ENCODE measurements at regions not wholly inside any gene's neighbourhood (a gene's known extent, or its start where the extent isn't known, plus 50 kb on each side); places are given as distances from the start of the nearest gene placed in this dataset.

- TF ChIP-seq PRDM15 (CRISPR knock-in tag; IDR thresholded peaks at IDR 0.05), result no peak
- TF ChIP-seq ESRRA (CRISPR knock-in tag; IDR thresholded peaks at IDR 0.05; ENCODE audit: borderline replicate concordance), result no peak
- TF ChIP-seq ZNF138 (CRISPR knock-in tag; conservative IDR thresholded peaks at IDR 0.05), result no peak
- no peak for TF ChIP-seq ZBTB21 (CRISPR knock-in tag; IDR thresholded peaks at IDR 0.05; ENCODE audit: borderline replicate concordance)
- TF ChIP-seq, protein P1, sequence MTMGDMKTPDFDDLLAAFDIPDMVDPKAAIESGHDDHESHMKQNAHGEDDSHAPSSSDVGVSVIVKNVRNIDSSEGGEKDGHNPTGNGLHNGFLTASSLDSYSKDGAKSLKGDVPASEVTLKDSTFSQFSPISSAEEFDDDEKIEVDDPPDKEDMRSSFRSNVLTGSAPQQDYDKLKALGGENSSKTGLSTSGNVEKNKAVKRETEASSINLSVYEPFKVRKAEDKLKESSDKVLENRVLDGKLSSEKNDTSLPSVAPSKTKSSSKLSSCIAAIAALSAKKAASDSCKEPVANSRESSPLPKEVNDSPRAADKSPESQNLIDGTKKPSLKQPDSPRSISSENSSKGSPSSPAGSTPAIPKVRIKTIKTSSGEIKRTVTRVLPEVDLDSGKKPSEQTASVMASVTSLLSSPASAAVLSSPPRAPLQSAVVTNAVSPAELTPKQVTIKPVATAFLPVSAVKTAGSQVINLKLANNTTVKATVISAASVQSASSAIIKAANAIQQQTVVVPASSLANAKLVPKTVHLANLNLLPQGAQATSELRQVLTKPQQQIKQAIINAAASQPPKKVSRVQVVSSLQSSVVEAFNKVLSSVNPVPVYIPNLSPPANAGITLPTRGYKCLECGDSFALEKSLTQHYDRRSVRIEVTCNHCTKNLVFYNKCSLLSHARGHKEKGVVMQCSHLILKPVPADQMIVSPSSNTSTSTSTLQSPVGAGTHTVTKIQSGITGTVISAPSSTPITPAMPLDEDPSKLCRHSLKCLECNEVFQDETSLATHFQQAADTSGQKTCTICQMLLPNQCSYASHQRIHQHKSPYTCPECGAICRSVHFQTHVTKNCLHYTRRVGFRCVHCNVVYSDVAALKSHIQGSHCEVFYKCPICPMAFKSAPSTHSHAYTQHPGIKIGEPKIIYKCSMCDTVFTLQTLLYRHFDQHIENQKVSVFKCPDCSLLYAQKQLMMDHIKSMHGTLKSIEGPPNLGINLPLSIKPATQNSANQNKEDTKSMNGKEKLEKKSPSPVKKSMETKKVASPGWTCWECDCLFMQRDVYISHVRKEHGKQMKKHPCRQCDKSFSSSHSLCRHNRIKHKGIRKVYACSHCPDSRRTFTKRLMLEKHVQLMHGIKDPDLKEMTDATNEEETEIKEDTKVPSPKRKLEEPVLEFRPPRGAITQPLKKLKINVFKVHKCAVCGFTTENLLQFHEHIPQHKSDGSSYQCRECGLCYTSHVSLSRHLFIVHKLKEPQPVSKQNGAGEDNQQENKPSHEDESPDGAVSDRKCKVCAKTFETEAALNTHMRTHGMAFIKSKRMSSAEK (CRISPR knock-in tag; IDR thresholded peaks at IDR 0.05; ENCODE audit: borderline replicate concordance), result no peak
- TF ChIP-seq E2F5 (CRISPR knock-in tag; IDR thresholded peaks at IDR 0.05), result no peak
- TF ChIP-seq GRHL2 (CRISPR knock-in tag; IDR thresholded peaks at IDR 0.05; ENCODE audit: insufficient replicate concordance, severe bottlenecking), result no peak
These were observed 216.8 kb upstream of the RPL38 start (continued) for GRCh38 chr17:73986641-73987177.

DNA sequence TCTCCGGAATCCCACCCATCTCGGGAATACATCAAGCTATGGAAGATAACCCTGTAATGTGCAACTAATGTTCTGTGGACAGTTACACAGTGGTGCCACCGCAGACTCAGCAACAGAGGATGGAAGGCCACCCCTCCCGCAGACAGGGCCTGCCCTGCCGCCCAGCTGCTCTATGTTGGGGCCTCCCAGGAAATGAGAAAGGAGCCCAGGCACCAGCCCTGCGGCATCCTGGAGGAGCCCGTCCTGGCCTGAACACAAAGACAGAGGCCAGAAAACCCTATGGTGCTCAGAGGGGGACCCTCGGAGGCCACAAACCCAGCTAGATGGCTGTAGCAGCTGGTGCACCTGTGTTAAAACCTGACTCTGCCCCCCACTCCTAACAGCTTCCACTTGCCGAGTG, 216.1 kb upstream of the RPL38 start:
- ATAC-seq (no peak), DNase-seq (ENCODE audit: low spot score) (no peak)
- CTCF ChIA-PET, result interaction anchor here (0.9 to 1.6 kb wide), 3 partner anchors 10 to 21 kb away, joined by 4 to 6 read pairs (median 5); no protein-coding TSS in a partner anchor
- Mint-ChIP-seq H3K4me1 (peaks cover 11% of the 10 kb centered on the region), H3K27me3 (ENCODE audit: low read depth) (peaks cover 4% of the 10 kb centered on the region; the same call in 1 of the 2 replicates), H3K36me3 (no peaks in the 10 kb centered on the region), H3K9me3 (no peaks in the 10 kb centered on the region), H3K4me3 (no peak overlapping the region), H3K27ac (no peak overlapping the region)
- POLR2A ChIA-PET, result no interaction called here
- TF ChIP-seq, protein P2, sequence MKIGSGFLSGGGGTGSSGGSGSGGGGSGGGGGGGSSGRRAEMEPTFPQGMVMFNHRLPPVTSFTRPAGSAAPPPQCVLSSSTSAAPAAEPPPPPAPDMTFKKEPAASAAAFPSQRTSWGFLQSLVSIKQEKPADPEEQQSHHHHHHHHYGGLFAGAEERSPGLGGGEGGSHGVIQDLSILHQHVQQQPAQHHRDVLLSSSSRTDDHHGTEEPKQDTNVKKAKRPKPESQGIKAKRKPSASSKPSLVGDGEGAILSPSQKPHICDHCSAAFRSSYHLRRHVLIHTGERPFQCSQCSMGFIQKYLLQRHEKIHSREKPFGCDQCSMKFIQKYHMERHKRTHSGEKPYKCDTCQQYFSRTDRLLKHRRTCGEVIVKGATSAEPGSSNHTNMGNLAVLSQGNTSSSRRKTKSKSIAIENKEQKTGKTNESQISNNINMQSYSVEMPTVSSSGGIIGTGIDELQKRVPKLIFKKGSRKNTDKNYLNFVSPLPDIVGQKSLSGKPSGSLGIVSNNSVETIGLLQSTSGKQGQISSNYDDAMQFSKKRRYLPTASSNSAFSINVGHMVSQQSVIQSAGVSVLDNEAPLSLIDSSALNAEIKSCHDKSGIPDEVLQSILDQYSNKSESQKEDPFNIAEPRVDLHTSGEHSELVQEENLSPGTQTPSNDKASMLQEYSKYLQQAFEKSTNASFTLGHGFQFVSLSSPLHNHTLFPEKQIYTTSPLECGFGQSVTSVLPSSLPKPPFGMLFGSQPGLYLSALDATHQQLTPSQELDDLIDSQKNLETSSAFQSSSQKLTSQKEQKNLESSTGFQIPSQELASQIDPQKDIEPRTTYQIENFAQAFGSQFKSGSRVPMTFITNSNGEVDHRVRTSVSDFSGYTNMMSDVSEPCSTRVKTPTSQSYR (CRISPR knock-in tag; IDR thresholded peaks at IDR 0.05), result no peak
- TF ChIP-seq SOX15 (CRISPR knock-in tag; IDR thresholded peaks at IDR 0.05) (no peak), ZNF263 (CRISPR knock-in tag; IDR thresholded peaks at IDR 0.05; ENCODE audit: low read depth) (no peak), ZNF512 (CRISPR knock-in tag; IDR thresholded peaks at IDR 0.05; ENCODE audit: borderline replicate concordance) (no peak), CBFB (CRISPR knock-in tag; IDR thresholded peaks at IDR 0.05; ENCODE audit: low read depth) (no peak), NR3C1 (CRISPR knock-in tag; conservative IDR thresholded peaks at IDR 0.05; ENCODE audit: low read depth) (no peak), TEAD1 (CRISPR knock-in tag; IDR thresholded peaks at IDR 0.05) (no peak), SMAD3 (CRISPR knock-in tag; IDR thresholded peaks at IDR 0.05; ENCODE audit: borderline replicate concordance) (no peak), TP53 (CRISPR knock-in tag; IDR thresholded peaks at IDR 0.05) (no peak), PRDM15 (CRISPR knock-in tag; IDR thresholded peaks at IDR 0.05) (no peak), RORB (CRISPR knock-in tag; IDR thresholded peaks at IDR 0.05) (no peak)
